ENCODE measurements at regions not wholly inside any gene's neighbourhood (a gene's known extent, or its start where the extent isn't known, plus 50 kb on each side); places are given as distances from the start of the nearest gene placed in this dataset.

GRCh38 chr4:62622089-62622488 is 1422.0 kb downstream of the ADGRL3 start:
- TF ChIP-seq, protein P1, sequence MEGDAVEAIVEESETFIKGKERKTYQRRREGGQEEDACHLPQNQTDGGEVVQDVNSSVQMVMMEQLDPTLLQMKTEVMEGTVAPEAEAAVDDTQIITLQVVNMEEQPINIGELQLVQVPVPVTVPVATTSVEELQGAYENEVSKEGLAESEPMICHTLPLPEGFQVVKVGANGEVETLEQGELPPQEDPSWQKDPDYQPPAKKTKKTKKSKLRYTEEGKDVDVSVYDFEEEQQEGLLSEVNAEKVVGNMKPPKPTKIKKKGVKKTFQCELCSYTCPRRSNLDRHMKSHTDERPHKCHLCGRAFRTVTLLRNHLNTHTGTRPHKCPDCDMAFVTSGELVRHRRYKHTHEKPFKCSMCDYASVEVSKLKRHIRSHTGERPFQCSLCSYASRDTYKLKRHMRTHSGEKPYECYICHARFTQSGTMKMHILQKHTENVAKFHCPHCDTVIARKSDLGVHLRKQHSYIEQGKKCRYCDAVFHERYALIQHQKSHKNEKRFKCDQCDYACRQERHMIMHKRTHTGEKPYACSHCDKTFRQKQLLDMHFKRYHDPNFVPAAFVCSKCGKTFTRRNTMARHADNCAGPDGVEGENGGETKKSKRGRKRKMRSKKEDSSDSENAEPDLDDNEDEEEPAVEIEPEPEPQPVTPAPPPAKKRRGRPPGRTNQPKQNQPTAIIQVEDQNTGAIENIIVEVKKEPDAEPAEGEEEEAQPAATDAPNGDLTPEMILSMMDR (IDR thresholded peaks at IDR 0.05; ENCODE audit: low read length), result no peak
- no peak for TF ChIP-seq EZH2phosphoT487 (IDR thresholded peaks at IDR 0.05; ENCODE audit: low read length)
- TF ChIP-seq EZH2 (optimal IDR thresholded peaks at IDR 0.05; ENCODE audit: low read depth, low read length), result no peak
